NB4 (cell line): ENCODE measurements at regions not wholly inside any gene's neighbourhood (a gene's known extent, or its start where the extent isn't known, plus 50 kb on each side); places are given as distances from the start of the nearest gene placed in this dataset.

Source experiments
- POLR2A ChIP-seq: IDR thresholded peaks from 2 replicates; pipeline ENCODE4 v1.6.1; 2011; ENCODE audit warnings: mild to moderate bottlenecking; ENCODE audit not compliant: insufficient read length; ENCODE audit errors: extremely low read depth
- TF ChIP-seq, protein P1 (sequence below): IDR thresholded peaks from one replicate; pipeline ENCODE4 v1.5.1; 2012; ENCODE audit warnings: low read depth, low read length
- TF ChIP-seq, protein P2 (sequence below): IDR thresholded peaks from 2 replicates; pipeline ENCODE4 v1.6.1; 2011; ENCODE audit warnings: low read depth, low read length

GRCh38 chrX:9311421-9312160 is 153.3 kb upstream of the TBL1X start:
- TF ChIP-seq, protein P1, sequence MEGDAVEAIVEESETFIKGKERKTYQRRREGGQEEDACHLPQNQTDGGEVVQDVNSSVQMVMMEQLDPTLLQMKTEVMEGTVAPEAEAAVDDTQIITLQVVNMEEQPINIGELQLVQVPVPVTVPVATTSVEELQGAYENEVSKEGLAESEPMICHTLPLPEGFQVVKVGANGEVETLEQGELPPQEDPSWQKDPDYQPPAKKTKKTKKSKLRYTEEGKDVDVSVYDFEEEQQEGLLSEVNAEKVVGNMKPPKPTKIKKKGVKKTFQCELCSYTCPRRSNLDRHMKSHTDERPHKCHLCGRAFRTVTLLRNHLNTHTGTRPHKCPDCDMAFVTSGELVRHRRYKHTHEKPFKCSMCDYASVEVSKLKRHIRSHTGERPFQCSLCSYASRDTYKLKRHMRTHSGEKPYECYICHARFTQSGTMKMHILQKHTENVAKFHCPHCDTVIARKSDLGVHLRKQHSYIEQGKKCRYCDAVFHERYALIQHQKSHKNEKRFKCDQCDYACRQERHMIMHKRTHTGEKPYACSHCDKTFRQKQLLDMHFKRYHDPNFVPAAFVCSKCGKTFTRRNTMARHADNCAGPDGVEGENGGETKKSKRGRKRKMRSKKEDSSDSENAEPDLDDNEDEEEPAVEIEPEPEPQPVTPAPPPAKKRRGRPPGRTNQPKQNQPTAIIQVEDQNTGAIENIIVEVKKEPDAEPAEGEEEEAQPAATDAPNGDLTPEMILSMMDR, result no peak
- TF ChIP-seq POLR2A, result no peak
- TF ChIP-seq, protein P2, sequence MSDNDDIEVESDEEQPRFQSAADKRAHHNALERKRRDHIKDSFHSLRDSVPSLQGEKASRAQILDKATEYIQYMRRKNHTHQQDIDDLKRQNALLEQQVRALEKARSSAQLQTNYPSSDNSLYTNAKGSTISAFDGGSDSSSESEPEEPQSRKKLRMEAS, result no peak
